B cell (primary cell): ENCODE measurements at regions not wholly inside any gene's neighbourhood (a gene's known extent, or its start where the extent isn't known, plus 50 kb on each side); places are given as distances from the start of the nearest gene placed in this dataset.

Experiments
- ATAC-seq: fragments of 200-7000 bp; cut with Tn5 transposase; one replicate; pipeline ENCODE4 v1.10.0; 2021; ENCODE audit warnings: low read depth, mild to moderate bottlenecking, moderate number of reproducible peaks, moderate library complexity
- CTCF ChIA-PET: fragments of 350-600 bp; sonication (Branson Sonifier 250); formaldehyde crosslinking; loops from one replicate; lab custom pipeline; 2021; ENCODE audit warnings: antibody characterized with exemption, inconsistent platforms; lab: Charles Lee
- POLR2A ChIA-PET: fragments of 350-600 bp; sonication (Branson Sonifier 250); formaldehyde crosslinking; loops from one replicate; lab custom pipeline; 2021; ENCODE audit warnings: antibody characterized with exemption; lab: Charles Lee
- DNase-seq: peaks from one replicate; pipeline ENCODE4 v3.0.0; 2013
- H2AFZ ChIP-seq: 2 replicates; pipeline ENCODE4 v1.6.1; 2012; ENCODE audit warnings: mild to moderate bottlenecking, low read depth, low read length; ENCODE audit not compliant: insufficient read depth, poor library complexity, severe bottlenecking
- H3K27ac ChIP-seq, 2 donors: 1 replicate in 1 of 2; 2 replicates in 1 of 2; pipeline ENCODE4 v1.5.1; 2012 to 2013; ENCODE audit warnings: low read length in 2 of 2, mild to moderate bottlenecking in 2 of 2, moderate library complexity in 1 of 2
- H3K27me3 ChIP-seq, 4 experiments: fragments of 200-600 bp in 1 of 4; sonication (generic) in 1 of 4; replicated peaks in 1 of 4; 1 replicate in 2 of 4; 2 replicates in 2 of 4; pipeline versions ENCODE4 v1.6.1 to v1.7.0; 2013 to 2016; ENCODE audit warnings: low read length in 3 of 4, mild to moderate bottlenecking in 2 of 4, mixed read lengths in 1 of 4, moderate library complexity in 1 of 4; ENCODE audit not compliant: insufficient read depth in 4 of 4, control insufficient read depth in 3 of 4; ENCODE audit errors: control extremely low read depth in 1 of 4
- H3K36me3 ChIP-seq, 2 experiments: replicated peaks in 1 of 2; 1 replicate in 1 of 2; 2 replicates in 1 of 2; pipeline versions ENCODE4 v1.6.1 to v1.7.1; 2013; ENCODE audit warnings: low read length in 1 of 2; ENCODE audit not compliant: insufficient read depth in 2 of 2, control insufficient read depth in 1 of 2; ENCODE audit errors: control extremely low read depth in 1 of 2, extremely low read depth in 1 of 2
- H3K4me1 ChIP-seq, 2 donors: fragments of 200-600 bp in 1 of 2; sonication (generic) in 1 of 2; 1 replicate in 1 of 2; 2 replicates in 1 of 2; pipeline versions ENCODE4 v1.5.1 to v1.6.1; 2013 to 2017; ENCODE audit warnings: low read length in 2 of 2; ENCODE audit not compliant: control insufficient read depth in 2 of 2, insufficient read depth in 2 of 2
- H3K4me2 ChIP-seq: replicated peaks from 2 replicates; pipeline ENCODE3; 2012; ENCODE audit warnings: mild to moderate bottlenecking, low read depth, low read length; ENCODE audit not compliant: poor library complexity, severe bottlenecking
- H3K4me3 ChIP-seq, 5 experiments: fragments of 200-600 bp in 1 of 5; sonication (generic) in 1 of 5; 1 replicate in 3 of 5; 2 replicates in 2 of 5; pipeline versions ENCODE4 v1.5.1 to v1.7.0; 2011 to 2016; ENCODE audit warnings: low read length in 4 of 5, mild to moderate bottlenecking in 4 of 5, low read depth in 2 of 5, control low read depth in 1 of 5, moderate library complexity in 1 of 5; ENCODE audit not compliant: insufficient read depth in 1 of 5; ENCODE audit errors: control extremely low read depth in 1 of 5, extremely low read depth in 1 of 5
- H3K79me2 ChIP-seq: fragments of 200-600 bp; sonication (generic); one replicate; pipeline ENCODE4 v1.6.0; 2016; ENCODE audit warnings: low read length; ENCODE audit not compliant: control insufficient read depth, insufficient read depth
- H3K9ac ChIP-seq: fragments of 200-600 bp; sonication (generic); 2 replicates; pipeline ENCODE4 v1.6.1; 2017; ENCODE audit warnings: mild to moderate bottlenecking, low read length, moderate library complexity
- H3K9me3 ChIP-seq, 3 donors: one replicate each; pipeline versions ENCODE4 v1.6.1 to v1.7.1; 2013; ENCODE audit warnings: low read length in 2 of 3; ENCODE audit not compliant: control insufficient read depth in 2 of 3, insufficient read depth in 1 of 3; ENCODE audit errors: control extremely low read depth in 1 of 3
- H4K20me1 ChIP-seq: 2 replicates; pipeline ENCODE4 v1.6.0; 2012; ENCODE audit warnings: mild to moderate bottlenecking, low read length; ENCODE audit not compliant: insufficient read depth, control insufficient read depth, poor library complexity, severe bottlenecking
- H3K27ac Mint-ChIP-seq: one replicate; pipeline ENCODE4 v1.8.0; 2021; ENCODE audit warnings: mixed read lengths
- H3K27me3 Mint-ChIP-seq: one replicate; pipeline ENCODE4 v1.8.0; 2021; ENCODE audit warnings: mixed read lengths
- H3K4me1 Mint-ChIP-seq: one replicate; pipeline ENCODE4 v1.8.0; 2021; ENCODE audit warnings: mixed read lengths
- H3K4me3 Mint-ChIP-seq: one replicate; pipeline ENCODE4 v1.8.0; 2021; ENCODE audit warnings: mixed read lengths
- H3K9me3 Mint-ChIP-seq: one replicate; pipeline ENCODE4 v1.8.0; 2022; ENCODE audit warnings: mixed read lengths; ENCODE audit not compliant: insufficient read depth
- CTCF ChIP-seq: fragments of 200-600 bp; IDR thresholded peaks from one replicate; pipeline ENCODE4 v1.8.0; 2022; ENCODE audit warnings: antibody characterized with exemption, mild to moderate bottlenecking
- EZH2 ChIP-seq: IDR thresholded peaks from 2 replicates; pipeline ENCODE4 v1.6.1; 2012; ENCODE audit warnings: borderline replicate concordance, low read depth, mild to moderate bottlenecking, moderate library complexity, low read length; ENCODE audit not compliant: insufficient read depth, poor library complexity, severe bottlenecking
- WGBS: methylation state at CpG from one replicate; pipeline ENCODE4 v1.1.5; 2013; ENCODE audit warnings: missing lambda C conversion rate; ENCODE audit not compliant: insufficient coverage; 5-methylcytosine and 5-hydroxymethylcytosine counted together
- intact Hi-C: fragments of 100-400 bp; cut with micrococcal nuclease; formaldehyde crosslinking; loops from one replicate; pipeline ENCODE4 v1.10.0; 2022

- TF ChIP-seq EZH2 (no peak), CTCF (no peak)
- Mint-ChIP-seq H3K4me3 (no peak overlapping the region), H3K4me1 (peaks cover 17% of the 10 kb centered on the region), H3K27ac (no peak overlapping the region), H3K27me3 (no peaks in the 10 kb centered on the region), H3K9me3 (no peaks in the 10 kb centered on the region)
- intact Hi-C loops = loop anchor here (10.0 kb wide), 1 partner anchor 215 kb away; no protein-coding TSS in a partner anchor
- H3K9me3 ChIP-seq = no peaks in the 10 kb centered on the region
- DNase-seq = no peak
- H3K36me3 ChIP-seq = no peaks in the 10 kb centered on the region
- no peak overlapping the region for H3K27ac ChIP-seq
- no peak overlapping the region for H3K9ac ChIP-seq
- POLR2A ChIA-PET = interaction anchor here (0.7 kb wide), 1 partner anchor 67 kb away, joined by 13 read pairs; no protein-coding TSS in a partner anchor
- CTCF ChIA-PET = no interaction called here
- H3K79me2 ChIP-seq = no peaks in the 10 kb centered on the region
- no peaks in the 10 kb centered on the region for H4K20me1 ChIP-seq
- H3K4me3 ChIP-seq = no peak overlapping the region
- H3K4me2 ChIP-seq = no peak overlapping the region
- no peak overlapping the region for H2AFZ ChIP-seq
- no peak for ATAC-seq
- peaks cover 11 to 14% of the 10 kb centered on the region in 2 donors for H3K4me1 ChIP-seq
- H3K27me3 ChIP-seq = no peaks in the 10 kb centered on the region
Observed at GRCh38 chr2:48209214-48209885, 105.1 kb upstream of the FOXN2 start.

GRCh38 chr2:48210189-48210588, 104.3 kb upstream of the FOXN2 start:
- TF ChIP-seq CTCF (no peak), EZH2 (no peak)
- Histone ChIP-seq H3K4me3 (no peak overlapping the region), H3K36me3 (no peaks in the 10 kb centered on the region), H3K4me2 (no peak overlapping the region), H3K27ac (no peak overlapping the region), H3K9me3 (no peaks in the 10 kb centered on the region), H3K4me1 (peaks cover 9 to 10% of the 10 kb centered on the region in 2 donors), H4K20me1 (no peaks in the 10 kb centered on the region), H2AFZ (no peak overlapping the region), H3K27me3 (no peaks in the 10 kb centered on the region), H3K9ac (no peak overlapping the region), H3K79me2 (no peaks in the 10 kb centered on the region)
- CTCF ChIA-PET = no interaction called here
- POLR2A ChIA-PET = no interaction called here
- no peak overlapping the region for H3K4me3 Mint-ChIP-seq
- no peak for DNase-seq
- no peaks in the 10 kb centered on the region for H3K27me3 Mint-ChIP-seq
- no peak for ATAC-seq
- intact Hi-C loops = no loop called here
- no peak overlapping the region for H3K27ac Mint-ChIP-seq
- H3K4me1 Mint-ChIP-seq = peaks cover 12% of the 10 kb centered on the region
- H3K9me3 Mint-ChIP-seq = no peaks in the 10 kb centered on the region
- WGBS = 93% methylated on average over 2 of the region's 2 CpGs
